ENCODE measurements at regions not wholly inside any gene's neighbourhood (a gene's known extent, or its start where the extent isn't known, plus 50 kb on each side); places are given as distances from the start of the nearest gene placed in this dataset.
"Not testable (repeated sequence)": the region's sequence is repeated elsewhere in the genome, so short reads cannot be mapped to it uniquely, and the experiment has no call there.

GRCh38 chr1:65066766-65067490, 81.1 kb upstream of the AK4 start:
- Histone ChIP-seq H3K4me3 (ENCODE audit: low read depth, low read length) (peak overlapping the region; percentile 98), H3K4me1 (ENCODE audit: insufficient read depth) (no peaks in the 10 kb centered on the region), H3K27ac (ENCODE audit: low read depth) (peak overlapping the region; percentile 100), H3K36me3 (ENCODE audit: insufficient read depth) (no peaks in the 10 kb centered on the region)
- no peak for DNase-seq (ENCODE audit: extremely low spot score)
- WGBS = under 1% methylated on average over 101 of the region's 101 CpGs

- WGBS = under 1% methylated on average over 61 of the region's 61 CpGs
- DNase-seq (ENCODE audit: extremely low spot score) = peak; percentile 85
- H3K27ac ChIP-seq (ENCODE audit: low read depth) = peak overlapping the region; percentile 100
- H3K4me1 ChIP-seq (ENCODE audit: insufficient read depth) = no peaks in the 10 kb centered on the region
- H3K4me3 ChIP-seq (ENCODE audit: low read depth, low read length) = peak overlapping the region; percentile 98
- H3K36me3 ChIP-seq (ENCODE audit: insufficient read depth) = no peaks in the 10 kb centered on the region
These were observed 80.4 kb upstream of the AK4 start for GRCh38 chr1:65067491-65068201.

GRCh38 chr1:65068202-65069010, 79.6 kb upstream of the AK4 start:
- WGBS = 5% methylated on average over 20 of the region's 20 CpGs
- DNase-seq (ENCODE audit: extremely low spot score) = no peak
- peak overlapping the region; percentile 98 for H3K4me3 ChIP-seq (ENCODE audit: low read depth, low read length)
- no peaks in the 10 kb centered on the region for H3K36me3 ChIP-seq (ENCODE audit: insufficient read depth)
- peak overlapping the region; percentile 100 for H3K27ac ChIP-seq (ENCODE audit: low read depth)
- no peaks in the 10 kb centered on the region for H3K4me1 ChIP-seq (ENCODE audit: insufficient read depth)

GRCh38 chr1:65069011-65069565, 78.9 kb upstream of the AK4 start:
- no peak for DNase-seq (ENCODE audit: extremely low spot score)
- Histone ChIP-seq H3K27ac (ENCODE audit: low read depth) (peak overlapping the region; percentile 100), H3K4me3 (ENCODE audit: low read depth, low read length) (peak overlapping the region; percentile 98), H3K4me1 (ENCODE audit: insufficient read depth) (no peaks in the 10 kb centered on the region), H3K36me3 (ENCODE audit: insufficient read depth) (no peaks in the 10 kb centered on the region)
- 69% methylated on average over 6 of the region's 6 CpGs for WGBS

- DNase-seq (ENCODE audit: extremely low spot score) = no peak
- no peaks in the 10 kb centered on the region for H3K36me3 ChIP-seq (ENCODE audit: insufficient read depth)
- 73% methylated on average over 3 of the region's 3 CpGs for WGBS
- no peak overlapping the region for H3K4me3 ChIP-seq (ENCODE audit: low read depth, low read length)
- H3K27ac ChIP-seq (ENCODE audit: low read depth) = no peak overlapping the region
- no peaks in the 10 kb centered on the region for H3K4me1 ChIP-seq (ENCODE audit: insufficient read depth)
These were observed 75.2 kb upstream of the AK4 start for GRCh38 chr1:65072845-65073244.

GRCh38 chr1:65075123-65075976, 72.7 kb upstream of the AK4 start:
- Histone ChIP-seq H3K27ac (ENCODE audit: low read depth) (no peak overlapping the region), H3K4me3 (ENCODE audit: low read depth, low read length) (no peak overlapping the region), H3K36me3 (ENCODE audit: insufficient read depth) (no peaks in the 10 kb centered on the region), H3K4me1 (ENCODE audit: insufficient read depth) (no peaks in the 10 kb centered on the region)
- 49% methylated on average over 6 of the region's 6 CpGs for WGBS
- DNase-seq (ENCODE audit: extremely low spot score) = no peak

GRCh38 chr1:65077369-65077768, 70.6 kb upstream of the AK4 start:
- Histone ChIP-seq H3K27ac (ENCODE audit: low read depth) (no peak overlapping the region), H3K36me3 (ENCODE audit: insufficient read depth) (no peaks in the 10 kb centered on the region), H3K4me3 (ENCODE audit: low read depth, low read length) (no peak overlapping the region), H3K4me1 (ENCODE audit: insufficient read depth) (no peaks in the 10 kb centered on the region)
- DNase-seq (ENCODE audit: extremely low spot score) = no peak
- WGBS = 22% methylated on average over 3 of the region's 3 CpGs

GRCh38 chr1:65079941-65080340, 68.1 kb upstream of the AK4 start:
- Histone ChIP-seq H3K36me3 (ENCODE audit: insufficient read depth) (no peaks in the 10 kb centered on the region), H3K27ac (ENCODE audit: low read depth) (no peak overlapping the region), H3K4me3 (ENCODE audit: low read depth, low read length) (no peak overlapping the region), H3K4me1 (ENCODE audit: insufficient read depth) (no peaks in the 10 kb centered on the region)
- DNase-seq (ENCODE audit: extremely low spot score) = no peak
- WGBS = 86% methylated on average over 5 of the region's 5 CpGs

- no peak overlapping the region for H3K27ac ChIP-seq (ENCODE audit: low read depth)
- H3K36me3 ChIP-seq (ENCODE audit: insufficient read depth) = no peaks in the 10 kb centered on the region
- no peak for DNase-seq (ENCODE audit: extremely low spot score)
- WGBS = 90% methylated on average over 6 of the region's 6 CpGs
- H3K4me1 ChIP-seq (ENCODE audit: insufficient read depth) = no peaks in the 10 kb centered on the region
- no peak overlapping the region for H3K4me3 ChIP-seq (ENCODE audit: low read depth, low read length)
These were observed 65.5 kb upstream of the AK4 start for GRCh38 chr1:65082346-65083040.

- no peak for DNase-seq (ENCODE audit: extremely low spot score)
- Histone ChIP-seq H3K4me3 (ENCODE audit: low read depth, low read length) (no peak overlapping the region), H3K36me3 (ENCODE audit: insufficient read depth) (no peaks in the 10 kb centered on the region), H3K27ac (ENCODE audit: low read depth) (no peak overlapping the region), H3K4me1 (ENCODE audit: insufficient read depth) (no peaks in the 10 kb centered on the region)
- 62% methylated on average over 4 of the region's 4 CpGs for WGBS
These were observed 64.6 kb upstream of the AK4 start for GRCh38 chr1:65083263-65083896.

- 92% methylated on average over 2 of the region's 2 CpGs for WGBS
- Histone ChIP-seq H3K27ac (ENCODE audit: low read depth) (no peak overlapping the region), H3K4me1 (ENCODE audit: insufficient read depth) (no peaks in the 10 kb centered on the region), H3K36me3 (ENCODE audit: insufficient read depth) (no peaks in the 10 kb centered on the region), H3K4me3 (ENCODE audit: low read depth, low read length) (no peak overlapping the region)
- no peak for DNase-seq (ENCODE audit: extremely low spot score)
These were observed 63.9 kb upstream of the AK4 start for GRCh38 chr1:65084066-65084465.

GRCh38 chr1:65087519-65087918, 60.5 kb upstream of the AK4 start:
- H3K4me1 ChIP-seq (ENCODE audit: insufficient read depth); DNase-seq (ENCODE audit: extremely low spot score); H3K36me3 ChIP-seq (ENCODE audit: insufficient read depth); H3K27ac ChIP-seq (ENCODE audit: low read depth); H3K4me3 ChIP-seq (ENCODE audit: low read depth, low read length): not testable (repeated sequence)

Measured in urinary bladder (tissue), 3 donors.